ENCODE measurements at regions not wholly inside any gene's neighbourhood (a gene's known extent, or its start where the extent isn't known, plus 50 kb on each side); places are given as distances from the start of the nearest gene placed in this dataset.

DNA sequence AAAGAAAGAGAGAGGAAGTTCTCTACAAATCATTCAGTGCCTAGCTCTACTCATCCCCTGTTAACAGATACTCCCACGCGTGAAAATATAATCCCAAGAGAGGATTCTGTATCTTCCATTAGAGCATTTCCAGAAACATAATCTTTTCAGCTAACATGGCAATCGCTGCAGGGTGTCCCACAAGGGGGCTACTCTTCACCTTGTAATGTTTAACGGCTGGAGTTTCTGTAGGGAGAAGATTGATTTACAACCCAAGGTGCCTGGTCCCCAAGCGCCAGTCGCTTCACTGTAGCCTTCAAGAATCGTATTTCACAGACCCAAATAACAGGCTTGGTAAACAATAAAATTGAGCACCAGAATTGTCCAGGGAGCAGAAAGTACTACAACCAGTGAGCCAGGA, 318.7 kb downstream of the TLE1 start:
- TF ChIP-seq POLR2AphosphoS5 (IDR thresholded peaks at IDR 0.05) (no peak), POLR2A (IDR thresholded peaks at IDR 0.05) (no peak), EP300 (IDR thresholded peaks at IDR 0.05) (no peak)
- TF ChIP-seq, protein P1, sequence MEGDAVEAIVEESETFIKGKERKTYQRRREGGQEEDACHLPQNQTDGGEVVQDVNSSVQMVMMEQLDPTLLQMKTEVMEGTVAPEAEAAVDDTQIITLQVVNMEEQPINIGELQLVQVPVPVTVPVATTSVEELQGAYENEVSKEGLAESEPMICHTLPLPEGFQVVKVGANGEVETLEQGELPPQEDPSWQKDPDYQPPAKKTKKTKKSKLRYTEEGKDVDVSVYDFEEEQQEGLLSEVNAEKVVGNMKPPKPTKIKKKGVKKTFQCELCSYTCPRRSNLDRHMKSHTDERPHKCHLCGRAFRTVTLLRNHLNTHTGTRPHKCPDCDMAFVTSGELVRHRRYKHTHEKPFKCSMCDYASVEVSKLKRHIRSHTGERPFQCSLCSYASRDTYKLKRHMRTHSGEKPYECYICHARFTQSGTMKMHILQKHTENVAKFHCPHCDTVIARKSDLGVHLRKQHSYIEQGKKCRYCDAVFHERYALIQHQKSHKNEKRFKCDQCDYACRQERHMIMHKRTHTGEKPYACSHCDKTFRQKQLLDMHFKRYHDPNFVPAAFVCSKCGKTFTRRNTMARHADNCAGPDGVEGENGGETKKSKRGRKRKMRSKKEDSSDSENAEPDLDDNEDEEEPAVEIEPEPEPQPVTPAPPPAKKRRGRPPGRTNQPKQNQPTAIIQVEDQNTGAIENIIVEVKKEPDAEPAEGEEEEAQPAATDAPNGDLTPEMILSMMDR (IDR thresholded peaks at IDR 0.05), result no peak
- Histone ChIP-seq H3K27me3 (no peaks in the 10 kb centered on the region), H3K4me1 (peaks cover 0 to 8% (median 0%) of the 10 kb centered on the region in 4 donors), H3K9me3 (peaks cover 0 to 1% (median 0%) of the 10 kb centered on the region in 4 donors), H3K36me3 (no peaks in the 10 kb centered on the region), H3K4me3 (no peak overlapping the region), H3K27ac (no peak overlapping the region)
- no peak for DNase-seq
- 84 to 92% methylated on average over 7 of the region's 7 CpGs for WGBS, 2 donors
- ATAC-seq (ENCODE audit: low FRiP score in 2 of 2), result no peak

DNA sequence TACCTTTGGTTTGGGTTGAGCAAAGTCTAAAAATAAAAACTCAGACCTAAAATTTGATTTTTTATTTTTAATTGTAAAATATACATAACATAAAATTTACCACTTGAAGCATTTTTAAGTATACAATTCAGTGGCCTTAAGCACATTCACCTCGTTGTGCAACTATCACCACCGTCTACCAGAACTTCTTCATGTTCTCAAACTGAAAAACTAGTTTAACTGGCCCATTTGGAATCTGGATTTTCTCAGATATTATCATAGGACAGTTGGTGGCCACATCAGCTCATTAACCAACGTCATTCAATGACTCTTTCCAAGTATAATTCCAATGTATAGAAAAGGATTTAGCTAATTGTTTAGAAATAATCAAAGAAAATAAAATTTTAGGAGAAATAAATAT, 319.3 kb downstream of the TLE1 start:
- Histone ChIP-seq H3K36me3 (no peaks in the 10 kb centered on the region), H3K27me3 (no peaks in the 10 kb centered on the region), H3K4me3 (no peak overlapping the region), H3K9me3 (peaks cover 0 to 6% (median 0%) of the 10 kb centered on the region in 4 donors), H3K4me1 (peaks cover 0 to 5% (median 0%) of the 10 kb centered on the region in 4 donors), H3K27ac (no peak overlapping the region)
- no peak for TF ChIP-seq POLR2AphosphoS5 (IDR thresholded peaks at IDR 0.05)
- 67 to 72% methylated on average over 3 of the region's 3 CpGs for WGBS, 2 donors
- no peak for DNase-seq
- ATAC-seq (ENCODE audit: low FRiP score in 2 of 2), result no peak

DNA sequence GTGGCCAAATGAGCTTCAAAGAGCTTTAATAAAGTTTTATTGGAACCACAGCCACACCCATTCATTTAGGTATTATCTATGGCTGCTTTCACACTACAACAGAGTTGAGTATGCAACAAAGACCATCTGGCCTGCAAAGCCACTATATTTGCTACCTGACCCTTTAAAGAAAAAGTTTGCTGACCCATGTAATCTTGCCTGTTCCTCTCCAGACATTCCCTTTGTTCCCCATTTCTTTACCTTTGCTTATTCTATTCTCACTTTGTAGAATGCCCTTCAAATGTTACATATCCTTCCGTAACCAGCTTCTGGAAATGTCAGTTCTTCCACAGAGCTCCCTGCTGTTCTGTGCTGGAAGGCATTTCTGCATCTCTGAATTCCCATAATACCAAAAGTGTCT, 320.2 kb downstream of the TLE1 start:
- no peaks in the 10 kb centered on the region for H3K36me3 ChIP-seq
- H3K27me3 ChIP-seq, result no peaks in the 10 kb centered on the region
- ATAC-seq (ENCODE audit: low FRiP score in 2 of 2), result no peak
- no peak for DNase-seq
- H3K27ac ChIP-seq, result no peak overlapping the region
- H3K4me1 ChIP-seq, result no peaks in the 10 kb centered on the region
- no peak for TF ChIP-seq POLR2AphosphoS5 (IDR thresholded peaks at IDR 0.05)
- TF ChIP-seq POLR2A (IDR thresholded peaks at IDR 0.05), result no peak
- TF ChIP-seq, protein P1 (IDR thresholded peaks at IDR 0.05), result no peak
- no peak for TF ChIP-seq EP300 (IDR thresholded peaks at IDR 0.05)
- peaks cover 0 to 15% (median 0%) of the 10 kb centered on the region in 4 donors for H3K9me3 ChIP-seq
- 92 to 97% methylated on average over 1 of the region's 1 CpG for WGBS, 2 donors
- H3K4me3 ChIP-seq, result no peak overlapping the region

DNA sequence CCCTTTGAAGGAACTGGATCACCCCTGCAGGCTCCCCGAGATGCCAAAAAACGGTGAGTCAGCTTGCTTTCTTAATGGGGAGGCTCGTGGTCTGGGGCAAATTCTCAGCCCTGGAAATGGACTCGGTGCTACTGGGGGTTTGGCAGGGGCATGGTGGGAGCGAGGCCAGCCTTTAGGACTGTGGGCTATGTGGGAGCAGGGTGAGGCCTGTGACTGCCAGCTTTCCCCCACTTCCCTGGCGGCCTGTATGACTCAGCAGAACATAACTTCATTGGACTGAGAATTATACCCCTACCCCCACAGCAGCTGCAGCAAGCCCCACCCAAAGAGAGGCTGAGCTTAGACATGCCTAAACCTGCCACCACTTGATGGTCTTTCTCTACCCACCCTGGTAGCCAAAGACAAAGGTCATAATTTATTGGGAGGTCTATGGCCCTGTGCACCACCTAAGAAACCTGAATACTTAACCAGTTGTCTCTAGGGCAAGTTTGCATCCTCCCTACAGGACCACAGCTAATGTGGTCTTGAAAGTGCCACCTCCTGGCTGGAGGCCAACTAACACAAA, 325.3 kb downstream of the TLE1 start:
- Histone ChIP-seq H3K27ac (no peak overlapping the region), H3K9me3 (peaks cover 0 to 16% (median 0%) of the 10 kb centered on the region in 4 donors), H3K4me1 (no peaks in the 10 kb centered on the region), H3K36me3 (no peaks in the 10 kb centered on the region), H3K27me3 (no peaks in the 10 kb centered on the region), H3K4me3 (no peak overlapping the region)
- DNase-seq (no peak), ATAC-seq (ENCODE audit: low FRiP score in 2 of 2) (no peak)
- no peak for TF ChIP-seq POLR2AphosphoS5 (IDR thresholded peaks at IDR 0.05)
- TF ChIP-seq, protein P1 (IDR thresholded peaks at IDR 0.05), result no peak
- TF ChIP-seq POLR2A (IDR thresholded peaks at IDR 0.05), result no peak
- TF ChIP-seq EP300 (IDR thresholded peaks at IDR 0.05), result no peak
- 94% methylated on average over 5 to 6 of the region's 6 CpGs for WGBS, 2 donors

DNA sequence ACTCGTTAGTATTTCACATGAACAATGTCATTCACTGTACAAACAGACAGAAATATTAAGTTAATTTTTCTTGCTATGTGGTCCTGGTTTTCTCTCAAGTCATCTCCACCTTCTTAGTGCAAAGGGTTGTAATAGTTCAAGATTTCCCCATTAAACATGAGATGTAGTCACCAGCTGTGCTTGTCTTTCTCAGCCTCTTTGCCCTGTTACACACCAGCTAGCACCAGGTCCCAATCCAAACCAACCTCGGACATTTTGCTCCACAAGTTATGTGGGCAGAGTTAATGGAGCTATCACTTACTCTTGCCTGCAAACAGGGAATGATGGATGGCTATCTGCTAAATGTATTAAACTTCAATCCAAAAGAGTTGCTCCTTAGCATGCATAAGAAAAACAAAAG, 328.1 kb downstream of the TLE1 start:
- H3K9me3 ChIP-seq, result peaks cover 0 to 16% (median 0%) of the 10 kb centered on the region in 4 donors
- H3K4me1 ChIP-seq, result no peaks in the 10 kb centered on the region
- H3K4me3 ChIP-seq, result no peak overlapping the region
- no peak for DNase-seq
- H3K27ac ChIP-seq, result no peak overlapping the region
- H3K36me3 ChIP-seq, result no peaks in the 10 kb centered on the region
- H3K27me3 ChIP-seq, result no peaks in the 10 kb centered on the region
- 72 to 88% methylated on average over 2 of the region's 2 CpGs for WGBS, 2 donors
- no peak for TF ChIP-seq POLR2AphosphoS5 (IDR thresholded peaks at IDR 0.05)
- TF ChIP-seq EP300 (IDR thresholded peaks at IDR 0.05), result no peak
- TF ChIP-seq, protein P1 (IDR thresholded peaks at IDR 0.05), result no peak
- ATAC-seq (ENCODE audit: low FRiP score in 2 of 2), result no peak

All from upper lobe of left lung (tissue), 6 donors.